GM21723 (cell line): ENCODE measurements at regions not wholly inside any gene's neighbourhood (a gene's known extent, or its start where the extent isn't known, plus 50 kb on each side); places are given as distances from the start of the nearest gene placed in this dataset.
"Not testable (repeated sequence)": the region's sequence is repeated elsewhere in the genome, so short reads cannot be mapped to it uniquely, and the experiment has no call there.

Source experiments
- ATAC-seq: cut with Tn5 transposase; IDR thresholded peaks from one replicate; pipeline ENCODE4 v1.9.1; 2021; ENCODE audit warnings: mild to moderate bottlenecking, moderate library complexity; ENCODE audit not compliant: unreplicated experiment

DNA sequence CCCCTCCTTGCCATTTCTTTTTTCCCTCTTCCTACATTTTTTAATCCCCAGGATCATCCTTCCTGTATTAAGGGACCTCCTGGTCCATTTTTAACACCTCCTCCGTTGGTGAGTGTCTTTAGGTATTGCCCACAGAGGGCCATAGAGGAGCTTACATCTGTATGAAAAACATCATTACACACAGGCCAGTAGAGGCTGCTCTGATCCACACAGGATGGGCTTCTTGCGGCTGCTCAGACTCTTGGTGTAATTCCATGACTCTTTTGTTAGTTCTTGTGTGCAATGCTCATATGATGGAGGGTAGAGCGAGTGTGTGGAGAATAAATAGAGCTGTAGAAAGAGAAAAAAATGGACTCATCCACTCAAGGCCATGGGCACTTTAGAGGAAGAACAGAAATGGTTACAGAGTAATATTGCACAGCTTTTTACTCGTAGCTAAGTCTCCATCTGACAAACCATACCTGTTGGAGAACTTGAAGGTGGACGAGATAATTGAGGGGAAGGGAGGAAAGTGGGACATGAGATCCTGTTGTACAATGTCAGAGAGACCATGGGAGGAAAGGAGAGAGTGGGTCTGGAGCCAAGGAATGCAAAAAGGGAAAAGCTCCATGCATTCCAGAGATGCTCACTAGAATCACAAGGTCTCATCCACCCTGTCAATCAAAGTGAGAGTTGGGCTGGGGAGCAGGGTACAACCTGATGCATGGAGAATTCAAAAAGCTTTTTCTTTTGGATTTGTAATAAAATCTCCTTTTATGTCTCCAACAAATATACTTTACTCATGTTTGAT, 129.7 kb upstream of the TNP1 start:
- no peak for ATAC-seq

DNA sequence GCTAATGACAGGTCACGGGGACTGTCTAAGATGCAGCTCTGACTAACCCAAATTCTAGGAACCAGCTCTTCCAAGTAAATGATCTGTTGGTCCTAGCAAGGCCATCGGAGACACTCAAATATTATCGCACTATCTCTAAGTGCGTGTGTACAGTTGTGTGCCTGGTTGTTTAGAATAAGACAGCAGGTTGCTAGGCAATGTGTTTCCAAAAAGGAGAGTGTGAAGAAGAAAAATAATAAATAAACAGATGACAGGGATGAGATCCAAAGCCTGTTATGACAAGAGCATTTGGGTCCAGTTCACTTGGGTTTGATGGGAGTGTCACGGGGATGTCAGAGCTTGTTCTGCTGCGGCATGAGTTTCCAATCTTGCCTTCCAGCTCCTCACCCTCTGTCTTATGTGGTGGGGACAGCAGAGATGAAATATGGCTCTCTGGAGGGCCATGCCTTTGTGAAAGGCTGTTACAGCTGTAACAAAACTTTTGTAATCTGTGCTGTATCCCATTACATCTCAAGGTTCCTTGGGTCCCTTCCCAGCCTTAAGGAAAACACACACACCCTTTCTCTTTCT, 127.5 kb upstream of the TNP1 start:
- no peak for ATAC-seq

DNA sequence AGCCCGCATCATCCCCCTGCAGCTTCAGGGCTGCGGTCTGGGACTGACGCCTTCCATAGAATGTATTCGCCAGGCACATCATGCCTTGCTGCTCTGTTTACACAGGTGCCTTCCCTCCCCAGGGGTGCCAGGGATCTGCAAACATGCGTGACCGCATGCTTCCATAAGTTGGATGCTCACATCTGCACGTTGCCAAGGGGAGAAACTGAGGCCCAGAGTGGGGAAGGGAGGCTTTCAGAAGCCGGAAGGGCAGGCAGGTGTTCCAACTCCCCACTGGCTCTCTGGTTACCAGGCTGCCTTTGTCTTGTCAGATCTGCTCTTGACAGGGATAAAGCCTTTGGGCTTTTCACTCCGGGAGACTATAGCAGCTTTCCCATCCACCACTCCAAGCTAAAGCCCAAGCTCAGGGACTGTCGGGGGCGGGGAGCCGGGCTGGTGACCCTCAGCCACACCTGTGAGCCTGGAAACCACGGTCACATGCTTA, 125.8 kb upstream of the TNP1 start:
- no peak for ATAC-seq

DNA sequence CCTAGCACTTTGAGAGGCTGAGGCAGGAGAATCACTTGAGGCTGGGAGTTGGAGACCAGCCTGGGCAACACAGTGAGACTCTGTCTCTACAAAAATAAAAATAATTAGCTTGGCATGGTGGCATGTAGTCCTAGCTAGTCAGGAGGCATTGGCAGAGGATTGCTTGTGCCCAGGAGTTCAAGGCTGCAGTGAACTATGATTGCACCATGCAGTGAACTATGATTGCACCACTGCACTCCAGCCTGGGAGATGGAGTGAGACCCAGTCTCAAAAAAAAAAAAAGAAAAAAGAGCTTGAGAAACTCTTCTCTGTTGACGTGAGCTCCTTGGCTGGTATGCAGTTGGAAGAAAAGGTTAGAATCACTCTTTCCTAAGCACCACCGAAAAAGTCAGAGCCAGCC, 125.1 kb upstream of the TNP1 start:
- no peak for ATAC-seq

DNA sequence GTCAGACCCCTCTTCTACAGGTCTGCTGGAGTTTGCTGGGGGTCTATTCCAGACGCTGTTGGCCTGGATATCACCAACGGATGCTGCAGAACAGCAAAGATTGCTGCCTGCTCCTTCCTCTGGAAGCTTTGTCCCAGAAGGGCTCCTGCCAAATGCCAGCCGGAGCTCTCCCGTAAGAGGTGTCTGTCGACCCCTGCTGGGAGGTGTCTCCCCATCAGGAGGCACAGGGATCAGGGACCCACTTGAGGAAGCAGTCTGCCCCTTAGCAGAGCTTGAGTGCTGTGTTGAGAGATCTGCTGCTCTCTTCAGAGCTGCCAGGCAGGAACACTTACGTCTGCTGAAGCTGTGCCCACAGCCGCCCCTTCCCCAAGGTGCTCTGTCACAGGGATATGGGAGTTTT, 122.1 kb upstream of the TNP1 start:
- ATAC-seq, result not testable (repeated sequence)

DNA sequence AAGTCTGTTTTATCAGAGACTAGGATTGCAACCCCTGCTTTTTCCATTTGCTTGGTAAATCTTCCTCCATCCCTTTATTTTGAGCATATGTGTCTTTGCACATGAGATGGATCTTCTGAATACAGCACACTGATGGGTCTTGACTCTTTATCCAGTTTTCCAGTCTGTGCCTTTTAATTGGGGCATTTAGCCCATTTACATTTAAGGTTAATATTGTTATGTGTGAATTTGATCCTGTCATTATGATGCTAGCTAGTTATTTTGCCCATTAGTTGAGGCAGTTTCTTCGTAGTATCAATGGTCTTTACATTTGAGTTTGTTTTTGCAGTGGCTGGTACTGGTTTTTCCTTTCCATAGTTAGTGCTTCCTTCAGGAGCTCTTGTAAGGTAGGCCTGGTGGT, 120.6 kb upstream of the TNP1 start:
- ATAC-seq, result not testable (repeated sequence)

DNA sequence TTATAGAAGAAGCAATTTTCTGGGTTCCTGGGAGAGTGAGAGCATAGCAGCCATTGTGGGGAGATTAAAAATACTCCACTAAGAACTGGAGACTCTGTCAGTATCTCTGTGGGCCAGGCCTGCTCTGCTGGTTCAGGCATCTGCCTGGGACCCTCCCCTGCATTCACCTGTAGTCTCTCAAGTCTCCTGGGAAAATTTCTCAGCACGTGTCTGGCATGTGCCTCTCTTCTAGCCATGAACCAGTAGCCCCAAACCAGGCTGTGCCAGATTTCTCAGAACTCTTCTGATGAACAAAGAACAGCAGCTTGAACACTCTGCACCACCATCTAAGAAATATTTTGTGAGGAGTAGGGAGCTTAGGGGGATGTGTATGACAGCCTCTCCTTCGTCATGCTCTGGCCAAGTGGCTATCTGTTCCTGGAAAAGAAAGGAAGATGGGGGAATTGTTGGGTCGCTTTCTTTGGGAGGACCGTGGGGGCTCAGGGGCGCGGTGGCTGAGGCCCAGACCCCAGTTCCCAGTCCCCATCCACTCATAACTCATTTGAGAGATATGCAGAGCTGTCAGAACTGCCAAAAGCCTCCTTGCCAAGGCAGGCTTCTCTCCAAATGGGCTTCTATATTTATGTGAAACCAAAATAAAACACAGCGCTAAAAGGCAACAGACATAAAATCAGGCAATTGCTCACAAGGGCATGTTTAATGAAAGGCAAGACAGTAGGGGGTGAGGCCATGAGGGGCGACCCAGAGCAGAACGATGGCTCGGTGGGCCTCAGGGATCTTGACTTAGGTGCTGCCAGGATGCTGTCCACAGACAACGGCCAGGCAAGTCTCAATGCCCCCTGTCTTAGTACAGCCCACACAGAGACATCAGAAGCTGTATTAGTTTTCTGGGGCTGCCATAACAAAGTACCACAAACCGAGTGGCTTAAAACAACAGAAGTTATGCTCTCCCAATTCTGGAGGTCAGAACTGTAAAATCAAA, 114.7 kb upstream of the TNP1 start:
- ATAC-seq, result no peak

DNA sequence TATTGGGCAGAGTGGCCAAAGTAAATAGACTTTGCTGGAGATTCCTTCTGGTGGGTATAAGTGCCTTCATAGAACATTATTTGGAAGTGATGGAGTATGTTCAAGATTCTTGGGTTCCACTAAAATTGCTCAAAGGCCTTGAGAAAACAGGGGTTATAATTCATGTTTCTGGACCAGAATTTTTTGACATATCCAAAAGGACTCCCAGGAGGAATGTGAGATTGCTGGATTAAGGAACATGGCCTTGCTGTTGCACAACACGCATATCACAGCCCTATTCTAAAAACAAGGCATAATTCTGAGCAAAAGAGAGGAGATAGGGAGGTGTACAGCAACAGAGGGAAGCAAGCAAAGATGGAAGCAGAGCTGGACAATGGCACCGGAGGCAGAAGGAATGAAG, 111.7 kb upstream of the TNP1 start:
- no peak for ATAC-seq

DNA sequence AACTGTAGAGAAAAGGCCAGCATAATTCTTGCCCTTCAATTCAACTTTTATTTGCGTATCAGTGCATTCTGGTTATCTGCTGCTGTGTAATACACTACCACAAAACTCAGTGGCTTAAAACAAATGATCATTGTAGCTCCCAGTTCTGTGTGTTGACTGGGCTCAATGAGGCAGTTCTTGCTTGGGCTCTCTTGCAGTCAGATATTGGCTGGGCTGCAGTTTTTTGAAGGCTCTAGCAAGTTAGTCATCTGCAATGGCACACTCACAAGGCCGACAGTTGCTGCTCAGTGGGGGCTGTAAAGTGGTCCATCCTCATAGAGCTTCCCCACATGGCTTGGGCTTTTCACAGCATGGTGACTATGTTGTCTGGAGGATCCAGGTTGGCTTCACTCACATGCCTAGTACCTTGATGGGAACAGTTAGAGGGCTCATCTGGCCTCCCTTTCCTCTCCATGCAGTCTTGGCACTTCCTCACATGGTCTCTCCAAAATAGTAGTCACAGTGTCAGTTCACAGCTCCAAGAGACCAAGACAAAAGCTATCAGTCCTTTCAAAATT, 110.6 kb upstream of the TNP1 start:
- ATAC-seq, result no peak

DNA sequence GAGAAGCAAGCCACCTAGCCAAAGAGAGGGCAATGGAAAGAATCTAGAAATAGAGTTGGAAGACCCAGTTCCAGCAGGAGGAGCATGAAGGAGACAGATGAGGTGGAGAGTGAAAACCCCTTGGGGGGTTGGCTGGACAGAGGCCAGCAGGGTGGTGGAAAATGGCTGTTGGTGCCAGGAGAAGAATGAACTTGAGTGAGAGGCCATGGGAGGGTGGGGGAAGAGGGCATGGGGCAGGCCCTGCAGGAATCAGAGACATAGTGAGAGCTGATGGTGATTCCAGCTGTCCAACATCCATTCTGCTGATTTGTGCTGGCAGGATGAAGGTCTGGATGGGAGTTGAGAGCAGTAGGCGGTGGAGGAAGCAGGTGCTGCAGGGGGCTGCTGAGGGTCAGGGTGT, 108.0 kb upstream of the TNP1 start:
- ATAC-seq, result no peak

DNA sequence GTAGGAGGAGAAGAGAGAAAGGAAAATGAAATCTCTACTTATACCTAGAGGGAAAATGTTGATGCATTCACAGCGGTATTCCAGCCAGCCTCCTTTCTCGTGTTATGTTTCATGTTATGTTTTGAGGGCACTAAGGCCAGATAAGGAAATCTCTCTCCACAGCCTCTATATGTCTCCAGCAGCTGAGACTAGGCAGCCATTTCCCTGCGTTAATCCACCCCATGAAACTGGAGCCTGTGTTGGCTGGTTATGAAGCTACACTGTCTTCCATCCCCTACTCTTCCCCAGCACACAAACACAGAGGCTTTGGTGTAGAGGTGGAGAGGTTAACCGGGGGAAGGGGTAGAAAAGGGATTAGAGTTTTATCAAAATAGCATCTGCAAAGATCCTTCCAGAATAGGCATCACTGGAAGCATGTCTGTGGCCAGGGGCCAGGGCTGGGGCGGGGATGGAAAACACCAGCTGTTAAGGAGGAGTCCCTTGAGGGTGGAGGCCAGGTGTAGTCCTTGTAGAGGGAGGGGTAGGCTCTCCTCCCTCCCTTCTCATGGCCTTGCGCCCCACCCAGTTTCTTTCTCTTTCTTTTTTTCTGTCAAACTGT, 100.9 kb upstream of the TNP1 start:
- no peak for ATAC-seq

DNA sequence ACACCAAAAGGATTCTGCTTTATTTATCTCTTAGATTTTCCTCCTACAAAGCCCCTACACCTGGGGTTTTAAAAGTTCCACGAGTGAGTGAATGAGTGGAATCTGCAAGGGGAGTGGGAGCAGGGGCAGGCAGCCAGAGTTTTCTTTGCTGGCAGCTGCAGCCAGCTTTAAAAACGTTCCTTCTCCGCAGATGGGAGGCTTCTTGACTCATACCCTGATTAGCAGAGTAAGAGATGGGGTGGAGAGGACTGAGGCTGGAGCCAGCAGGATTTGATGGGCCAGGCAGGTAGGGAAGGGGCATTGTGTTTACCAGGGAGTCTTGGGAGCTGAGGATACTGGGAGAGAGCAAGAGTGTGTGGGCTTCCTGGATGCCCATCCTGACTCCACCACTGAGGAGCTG, 99.6 kb upstream of the TNP1 start:
- ATAC-seq, result no peak

DNA sequence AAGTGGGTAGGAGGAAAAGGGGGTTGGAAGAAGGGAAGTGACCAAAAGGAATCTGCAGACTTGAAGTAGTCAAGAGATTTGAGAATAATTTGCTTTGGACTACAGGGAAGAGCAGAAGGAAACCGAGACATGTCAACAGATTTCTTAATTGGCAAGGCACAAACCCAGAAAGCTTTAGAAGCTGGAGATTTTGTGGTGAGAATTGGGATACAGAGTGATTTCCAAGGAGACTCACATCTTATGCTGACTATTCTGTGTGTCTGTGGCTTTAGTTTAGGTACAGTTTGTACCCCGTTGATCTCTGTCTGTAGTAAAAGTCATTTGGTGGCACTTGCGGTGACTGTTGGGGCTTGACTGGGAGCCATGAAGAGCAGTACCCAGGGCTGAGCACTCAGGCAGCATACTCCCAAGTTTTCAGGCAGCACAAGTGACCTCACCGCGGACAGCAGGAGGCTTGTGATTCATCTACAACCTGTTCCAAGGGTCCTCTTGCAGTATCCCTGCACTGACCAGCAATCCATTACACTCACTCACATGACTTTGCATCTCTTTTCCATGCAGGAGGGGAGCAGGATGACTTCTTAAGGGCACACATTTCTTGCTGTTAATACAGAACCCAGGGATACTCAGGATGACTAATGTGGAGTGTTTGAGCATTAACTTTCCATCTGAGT, 97.1 kb upstream of the TNP1 start:
- ATAC-seq, result no peak

DNA sequence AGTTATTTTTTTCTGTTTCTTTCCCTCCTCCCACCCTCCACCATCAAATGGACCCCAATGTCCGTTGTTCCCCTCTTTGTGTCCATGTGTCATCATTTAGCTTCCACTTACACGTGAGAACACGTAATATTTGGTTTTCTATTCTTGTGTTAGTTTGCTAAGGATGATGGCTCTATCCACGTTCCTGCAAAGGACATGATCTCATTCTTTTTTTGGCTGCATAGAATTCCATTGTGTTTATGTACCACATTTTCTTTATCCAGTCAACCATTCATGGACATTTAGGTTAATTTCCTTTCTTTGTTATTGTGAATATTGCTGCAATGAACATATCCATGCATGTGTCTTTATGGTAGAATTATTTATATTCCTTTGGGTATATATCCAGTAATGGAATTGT, 91.3 kb upstream of the TNP1 start:
- no peak for ATAC-seq

DNA sequence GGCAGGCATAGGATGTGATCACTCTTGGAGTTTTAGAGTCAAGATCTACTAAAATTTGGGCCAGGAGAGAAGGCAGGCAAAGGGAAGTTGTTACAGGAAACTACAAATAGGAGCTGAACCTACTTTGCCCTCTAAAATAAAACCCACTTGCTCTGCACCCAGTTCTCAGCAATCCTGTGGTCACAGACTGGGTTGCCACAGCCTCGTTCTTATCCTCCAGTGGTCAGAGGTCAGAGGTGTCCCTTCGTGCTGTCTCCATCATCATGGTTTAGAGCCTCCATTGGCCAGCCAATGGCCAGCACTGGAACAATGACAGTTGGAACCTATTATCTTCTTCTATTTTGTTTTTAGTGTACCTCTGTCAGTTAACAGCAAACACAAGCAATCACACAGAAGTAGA, 90.7 kb upstream of the TNP1 start:
- ATAC-seq, result no peak

DNA sequence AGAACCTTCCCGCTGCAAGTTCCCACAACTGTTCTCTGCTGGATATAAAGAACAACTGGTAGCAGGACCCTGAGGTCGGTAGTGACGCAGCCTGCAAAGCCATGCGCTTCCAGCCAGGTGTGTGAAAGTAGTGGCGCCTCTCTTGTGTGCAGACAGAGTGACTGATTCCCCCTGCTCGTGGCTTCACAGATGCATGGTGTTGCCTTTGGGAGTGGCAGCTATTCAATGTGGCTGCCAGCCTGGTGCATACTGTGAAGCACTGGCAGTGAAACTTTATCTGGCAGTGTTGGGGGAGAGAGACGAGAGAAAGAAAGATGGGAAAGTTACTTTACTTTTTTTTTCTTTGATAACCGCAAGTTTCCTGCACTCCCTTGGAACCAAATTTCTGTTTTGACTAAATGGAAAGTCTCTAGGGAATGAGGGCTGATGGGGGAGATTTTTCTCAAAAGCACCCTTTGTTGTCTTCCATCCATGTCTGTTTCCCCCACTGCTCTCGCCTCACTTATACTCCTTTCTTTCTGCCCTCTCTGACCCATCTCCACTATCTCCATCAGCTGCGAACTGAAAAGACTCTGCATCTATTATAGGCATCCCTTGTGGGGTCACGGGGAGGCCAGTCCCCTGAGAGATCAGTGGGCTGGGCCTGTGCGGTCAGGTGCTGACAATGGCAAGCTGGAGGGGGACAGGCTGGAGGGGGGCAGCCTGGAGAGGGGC, 90.0 kb upstream of the TNP1 start:
- no peak for ATAC-seq

DNA sequence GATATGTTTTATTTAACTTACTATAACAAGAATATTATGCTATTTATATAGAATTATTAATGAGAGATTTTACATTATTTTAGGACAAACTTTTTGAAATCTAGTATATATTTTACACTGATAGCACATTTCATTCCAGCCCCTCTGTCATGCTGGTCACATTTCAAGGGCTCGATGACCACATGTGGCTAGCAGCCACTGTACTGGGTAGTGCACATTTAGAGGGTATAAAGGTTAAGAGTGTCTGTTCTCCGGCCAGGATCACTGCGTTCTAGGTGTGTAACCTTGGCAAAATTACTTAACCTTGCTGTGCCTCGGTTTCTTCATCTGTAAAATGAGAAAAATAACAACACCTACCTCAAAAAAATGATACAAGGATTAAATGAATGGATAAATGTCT, 87.2 kb upstream of the TNP1 start:
- ATAC-seq, result no peak

DNA sequence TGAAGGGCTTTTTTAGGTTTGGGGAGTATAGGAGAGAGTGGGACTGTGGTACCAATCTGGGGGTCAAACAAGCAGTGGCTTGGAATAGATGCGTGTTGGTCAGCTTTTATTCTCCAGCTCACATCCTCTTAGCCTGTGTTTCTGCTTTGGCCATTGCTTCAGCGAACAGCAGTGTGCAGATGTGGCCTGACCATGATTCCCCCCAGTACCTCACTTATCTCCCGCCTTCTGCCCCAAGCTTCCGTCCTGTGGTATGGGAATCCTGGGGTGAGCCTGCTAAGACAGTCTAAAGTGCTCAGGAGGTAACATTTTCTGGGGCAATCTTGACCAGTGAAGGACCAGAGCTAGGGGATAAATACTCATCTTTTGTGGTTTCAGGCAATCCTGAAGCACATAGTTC, 84.9 kb upstream of the TNP1 start:
- no peak for ATAC-seq

DNA sequence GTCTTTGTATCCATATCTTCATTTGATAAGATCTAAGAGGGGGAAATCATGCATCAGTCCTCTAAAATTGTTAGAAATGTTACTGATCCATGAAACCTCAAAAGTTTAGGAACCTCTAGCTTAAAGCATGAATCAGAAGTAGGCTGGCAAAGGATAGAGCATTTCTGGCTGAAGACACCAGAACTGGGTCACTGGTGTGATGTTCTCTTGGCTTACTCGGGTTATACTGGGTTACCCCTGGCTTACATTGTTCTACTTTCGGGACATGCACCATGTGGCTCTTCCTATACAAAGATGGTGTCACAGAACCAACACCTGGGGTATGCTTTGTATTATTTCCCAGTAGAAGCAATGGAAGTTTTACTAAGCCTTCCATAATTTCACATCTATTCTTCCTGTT, 83.2 kb upstream of the TNP1 start:
- ATAC-seq, result no peak

DNA sequence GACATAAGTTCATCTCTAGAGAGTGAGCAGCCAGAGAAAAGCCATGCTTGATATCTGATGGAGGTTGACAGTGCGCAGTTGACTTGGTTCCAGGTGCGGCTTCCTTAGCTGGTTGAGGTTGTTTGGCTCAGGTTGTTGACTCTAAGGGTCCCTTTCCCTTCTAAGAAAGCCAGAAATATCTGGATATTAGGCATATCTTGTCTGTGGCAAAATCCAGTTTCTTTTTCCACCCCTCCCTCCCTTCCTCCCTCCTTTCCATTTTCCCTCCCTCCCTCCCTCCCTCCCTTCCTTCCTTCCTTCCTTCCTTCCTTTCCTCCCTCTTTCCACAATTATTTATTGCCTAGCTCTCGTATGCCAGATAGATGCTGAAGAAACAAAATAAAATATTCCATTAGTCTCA, 82.6 kb upstream of the TNP1 start:
- no peak for ATAC-seq
